ENCODE measurements at regions not wholly inside any gene's neighbourhood (a gene's known extent, or its start where the extent isn't known, plus 50 kb on each side); places are given as distances from the start of the nearest gene placed in this dataset.

- Histone ChIP-seq H3K36me3 (no peaks in the 10 kb centered on the region), H3K27me3 (replicated peaks; ENCODE audit: insufficient read depth) (no peaks in the 10 kb centered on the region), H3K4me3 (no peak overlapping the region), H3K4me1 (ENCODE audit: control insufficient read depth in 1 of 2, low read depth in 2 of 2) (no peaks in the 10 kb centered on the region), H3K27ac (no peak overlapping the region), H3K9me3 (no peaks in the 10 kb centered on the region)
- TF ChIP-seq, protein P1, sequence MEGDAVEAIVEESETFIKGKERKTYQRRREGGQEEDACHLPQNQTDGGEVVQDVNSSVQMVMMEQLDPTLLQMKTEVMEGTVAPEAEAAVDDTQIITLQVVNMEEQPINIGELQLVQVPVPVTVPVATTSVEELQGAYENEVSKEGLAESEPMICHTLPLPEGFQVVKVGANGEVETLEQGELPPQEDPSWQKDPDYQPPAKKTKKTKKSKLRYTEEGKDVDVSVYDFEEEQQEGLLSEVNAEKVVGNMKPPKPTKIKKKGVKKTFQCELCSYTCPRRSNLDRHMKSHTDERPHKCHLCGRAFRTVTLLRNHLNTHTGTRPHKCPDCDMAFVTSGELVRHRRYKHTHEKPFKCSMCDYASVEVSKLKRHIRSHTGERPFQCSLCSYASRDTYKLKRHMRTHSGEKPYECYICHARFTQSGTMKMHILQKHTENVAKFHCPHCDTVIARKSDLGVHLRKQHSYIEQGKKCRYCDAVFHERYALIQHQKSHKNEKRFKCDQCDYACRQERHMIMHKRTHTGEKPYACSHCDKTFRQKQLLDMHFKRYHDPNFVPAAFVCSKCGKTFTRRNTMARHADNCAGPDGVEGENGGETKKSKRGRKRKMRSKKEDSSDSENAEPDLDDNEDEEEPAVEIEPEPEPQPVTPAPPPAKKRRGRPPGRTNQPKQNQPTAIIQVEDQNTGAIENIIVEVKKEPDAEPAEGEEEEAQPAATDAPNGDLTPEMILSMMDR (IDR thresholded peaks at IDR 0.05): no peak
- ATAC-seq (ENCODE audit: insufficient number of reproducible peaks, low FRiP score, low read depth) (no peak), DNase-seq (ENCODE audit: low spot score) (no peak)
Observed at GRCh38 chr6:66238851-66239250, 531.8 kb upstream of the EYS start.

GRCh38 chr6:66232890-66233289, 525.9 kb upstream of the EYS start:
- no peaks in the 10 kb centered on the region for H3K27me3 ChIP-seq (replicated peaks; ENCODE audit: insufficient read depth)
- H3K27ac ChIP-seq: no peak overlapping the region
- TF ChIP-seq, protein P1 (IDR thresholded peaks at IDR 0.05): no peak
- H3K4me1 ChIP-seq (ENCODE audit: control insufficient read depth in 1 of 2, low read depth in 2 of 2): no peaks in the 10 kb centered on the region
- H3K36me3 ChIP-seq: no peaks in the 10 kb centered on the region
- no peak overlapping the region for H3K4me3 ChIP-seq
- DNase-seq (ENCODE audit: low spot score) (no peak), ATAC-seq (ENCODE audit: insufficient number of reproducible peaks, low FRiP score, low read depth) (no peak)
- no peaks in the 10 kb centered on the region for H3K9me3 ChIP-seq

GRCh38 chr6:66230591-66230990, 523.6 kb upstream of the EYS start:
- Histone ChIP-seq H3K27ac (no peak overlapping the region), H3K4me3 (no peak overlapping the region), H3K4me1 (ENCODE audit: control insufficient read depth in 1 of 2, low read depth in 2 of 2) (no peaks in the 10 kb centered on the region), H3K36me3 (no peaks in the 10 kb centered on the region), H3K27me3 (replicated peaks; ENCODE audit: insufficient read depth) (no peaks in the 10 kb centered on the region), H3K9me3 (no peaks in the 10 kb centered on the region)
- DNase-seq (ENCODE audit: low spot score): no peak
- no peak for ATAC-seq (ENCODE audit: insufficient number of reproducible peaks, low FRiP score, low read depth)
- TF ChIP-seq, protein P1 (IDR thresholded peaks at IDR 0.05): no peak

- DNase-seq (ENCODE audit: low spot score) (no peak), ATAC-seq (ENCODE audit: insufficient number of reproducible peaks, low FRiP score, low read depth) (no peak)
- no peak overlapping the region for H3K27ac ChIP-seq
- H3K9me3 ChIP-seq: no peaks in the 10 kb centered on the region
- no peak overlapping the region for H3K4me3 ChIP-seq
- H3K4me1 ChIP-seq (ENCODE audit: control insufficient read depth in 1 of 2, low read depth in 2 of 2): no peaks in the 10 kb centered on the region
- TF ChIP-seq, protein P1 (IDR thresholded peaks at IDR 0.05): no peak
- no peaks in the 10 kb centered on the region for H3K36me3 ChIP-seq
- no peaks in the 10 kb centered on the region for H3K27me3 ChIP-seq (replicated peaks; ENCODE audit: insufficient read depth)
Observed at GRCh38 chr6:66226109-66226508, 519.1 kb upstream of the EYS start.

- no peak overlapping the region for H3K27ac ChIP-seq
- no peaks in the 10 kb centered on the region for H3K27me3 ChIP-seq (replicated peaks; ENCODE audit: insufficient read depth)
- no peaks in the 10 kb centered on the region for H3K36me3 ChIP-seq
- TF ChIP-seq, protein P1 (IDR thresholded peaks at IDR 0.05): no peak
- ATAC-seq (ENCODE audit: insufficient number of reproducible peaks, low FRiP score, low read depth) (no peak), DNase-seq (ENCODE audit: low spot score) (no peak)
- H3K9me3 ChIP-seq: peaks cover 7% of the 10 kb centered on the region
- no peaks in the 10 kb centered on the region for H3K4me1 ChIP-seq (ENCODE audit: control insufficient read depth in 1 of 2, low read depth in 2 of 2)
- H3K4me3 ChIP-seq: no peak overlapping the region
Observed at GRCh38 chr6:66210964-66211363, 503.9 kb upstream of the EYS start.

All from thoracic aorta (tissue), 2 donors.